ENCODE measurements at regions not wholly inside any gene's neighbourhood (a gene's known extent, or its start where the extent isn't known, plus 50 kb on each side); places are given as distances from the start of the nearest gene placed in this dataset.

- TF ChIP-seq, protein P1, sequence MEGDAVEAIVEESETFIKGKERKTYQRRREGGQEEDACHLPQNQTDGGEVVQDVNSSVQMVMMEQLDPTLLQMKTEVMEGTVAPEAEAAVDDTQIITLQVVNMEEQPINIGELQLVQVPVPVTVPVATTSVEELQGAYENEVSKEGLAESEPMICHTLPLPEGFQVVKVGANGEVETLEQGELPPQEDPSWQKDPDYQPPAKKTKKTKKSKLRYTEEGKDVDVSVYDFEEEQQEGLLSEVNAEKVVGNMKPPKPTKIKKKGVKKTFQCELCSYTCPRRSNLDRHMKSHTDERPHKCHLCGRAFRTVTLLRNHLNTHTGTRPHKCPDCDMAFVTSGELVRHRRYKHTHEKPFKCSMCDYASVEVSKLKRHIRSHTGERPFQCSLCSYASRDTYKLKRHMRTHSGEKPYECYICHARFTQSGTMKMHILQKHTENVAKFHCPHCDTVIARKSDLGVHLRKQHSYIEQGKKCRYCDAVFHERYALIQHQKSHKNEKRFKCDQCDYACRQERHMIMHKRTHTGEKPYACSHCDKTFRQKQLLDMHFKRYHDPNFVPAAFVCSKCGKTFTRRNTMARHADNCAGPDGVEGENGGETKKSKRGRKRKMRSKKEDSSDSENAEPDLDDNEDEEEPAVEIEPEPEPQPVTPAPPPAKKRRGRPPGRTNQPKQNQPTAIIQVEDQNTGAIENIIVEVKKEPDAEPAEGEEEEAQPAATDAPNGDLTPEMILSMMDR (IDR thresholded peaks at IDR 0.05), result no peak
- TF ChIP-seq POLR2A (IDR thresholded peaks at IDR 0.05), result no peak
Observed at GRCh38 chr5:67795781-67796477, 419.6 kb upstream of the PIK3R1 start.

Data from uterus (tissue), 2 donors.